ENCODE measurements at regions not wholly inside any gene's neighbourhood (a gene's known extent, or its start where the extent isn't known, plus 50 kb on each side); places are given as distances from the start of the nearest gene placed in this dataset.

GRCh38 chrX:9151772-9152307 lies 117.9 kb upstream of the FAM9B start:
- no peak for TF ChIP-seq CTCF (conservative IDR thresholded peaks at IDR 0.05; ENCODE audit: low read depth, low read length)
- TF ChIP-seq EZH2phosphoT487 (IDR thresholded peaks at IDR 0.05; ENCODE audit: borderline replicate concordance, low read length): no peak

All from PC-3 (cell line).